Tibial nerve (tissue), 4 donors: ENCODE measurements at regions not wholly inside any gene's neighbourhood (a gene's known extent, or its start where the extent isn't known, plus 50 kb on each side); places are given as distances from the start of the nearest gene placed in this dataset.

Experiments used
- DNase-seq, 2 donors: peaks; one replicate each; pipeline ENCODE4 v3.0.0-alpha.2; 2019; ENCODE audit warnings: low spot score in 2 of 2
- H3K27ac ChIP-seq, 4 donors: fragments of 200-600 bp; sonication (generic) in 3 of 4; one replicate each; pipeline ENCODE4 v1.5.1; 2017 to 2019; ENCODE audit warnings: mild to moderate bottlenecking in 1 of 4
- H3K27me3 ChIP-seq, 2 donors: fragments of 200-600 bp; sonication (generic) in 1 of 2; one replicate each; pipeline versions ENCODE4 v1.5.1 to v1.6.0; 2017 to 2019
- H3K36me3 ChIP-seq, 3 donors: fragments of 200-600 bp; sonication (generic); one replicate each; pipeline ENCODE4 v1.5.1; 2018 to 2019
- H3K4me1 ChIP-seq, 4 donors: fragments of 200-600 bp; sonication (generic) in 3 of 4; one replicate each; pipeline ENCODE4 v1.5.1; 2017 to 2019
- H3K4me3 ChIP-seq, 4 donors: fragments of 200-600 bp; sonication (generic) in 3 of 4; one replicate each; pipeline ENCODE4 v1.5.1; 2017 to 2019; ENCODE audit warnings: mild to moderate bottlenecking in 1 of 4, moderate library complexity in 1 of 4
- H3K9me3 ChIP-seq, 4 donors: fragments of 200-600 bp; sonication (generic) in 3 of 4; one replicate each; pipeline ENCODE4 v1.5.1; 2017 to 2019
- EP300 ChIP-seq, 2 donors: sonication (generic); formaldehyde crosslinking; IDR thresholded peaks; one replicate each; pipeline ENCODE4 v1.6.1; 2017; ENCODE audit warnings: antibody characterized with exemption in 2 of 2, mild to moderate bottlenecking in 1 of 2
- POLR2A ChIP-seq, 2 donors: fragments of 450-650 bp; IDR thresholded peaks; one replicate each; pipeline ENCODE4 v1.6.1; 2017; ENCODE audit warnings: antibody characterized with exemption in 2 of 2, mild to moderate bottlenecking in 2 of 2, moderate library complexity in 2 of 2
- WGBS, 2 donors: methylation state at CpG; one replicate each; pipeline ENCODE4 v1.1.5; 2018; 5-methylcytosine and 5-hydroxymethylcytosine counted together
- TF ChIP-seq, protein P1 (sequence below), 5 experiments: fragments of 200-600 bp in 3 of 5; fragments of 450-650 bp in 2 of 5; sonication (generic) in 3 of 5; IDR thresholded peaks; one replicate each; pipeline ENCODE4 v1.5.1; 2016 to 2019; ENCODE audit warnings: antibody characterized with exemption in 5 of 5, mild to moderate bottlenecking in 3 of 5, moderate library complexity in 2 of 5

- H3K36me3 ChIP-seq, result no peaks in the 10 kb centered on the region
- 96 to 97% methylated on average over 7 of the region's 7 CpGs for WGBS, 2 donors
- H3K4me1 ChIP-seq, result no peaks in the 10 kb centered on the region
- H3K27ac ChIP-seq, result no peak overlapping the region
- no peak for TF ChIP-seq POLR2A (IDR thresholded peaks at IDR 0.05)
- no peak for TF ChIP-seq EP300 (IDR thresholded peaks at IDR 0.05)
- TF ChIP-seq, protein P1, sequence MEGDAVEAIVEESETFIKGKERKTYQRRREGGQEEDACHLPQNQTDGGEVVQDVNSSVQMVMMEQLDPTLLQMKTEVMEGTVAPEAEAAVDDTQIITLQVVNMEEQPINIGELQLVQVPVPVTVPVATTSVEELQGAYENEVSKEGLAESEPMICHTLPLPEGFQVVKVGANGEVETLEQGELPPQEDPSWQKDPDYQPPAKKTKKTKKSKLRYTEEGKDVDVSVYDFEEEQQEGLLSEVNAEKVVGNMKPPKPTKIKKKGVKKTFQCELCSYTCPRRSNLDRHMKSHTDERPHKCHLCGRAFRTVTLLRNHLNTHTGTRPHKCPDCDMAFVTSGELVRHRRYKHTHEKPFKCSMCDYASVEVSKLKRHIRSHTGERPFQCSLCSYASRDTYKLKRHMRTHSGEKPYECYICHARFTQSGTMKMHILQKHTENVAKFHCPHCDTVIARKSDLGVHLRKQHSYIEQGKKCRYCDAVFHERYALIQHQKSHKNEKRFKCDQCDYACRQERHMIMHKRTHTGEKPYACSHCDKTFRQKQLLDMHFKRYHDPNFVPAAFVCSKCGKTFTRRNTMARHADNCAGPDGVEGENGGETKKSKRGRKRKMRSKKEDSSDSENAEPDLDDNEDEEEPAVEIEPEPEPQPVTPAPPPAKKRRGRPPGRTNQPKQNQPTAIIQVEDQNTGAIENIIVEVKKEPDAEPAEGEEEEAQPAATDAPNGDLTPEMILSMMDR (IDR thresholded peaks at IDR 0.05), result no peak
- H3K27me3 ChIP-seq, result no peaks in the 10 kb centered on the region
- no peaks in the 10 kb centered on the region for H3K9me3 ChIP-seq
- no peak overlapping the region for H3K4me3 ChIP-seq
- no peak for DNase-seq
Observed at GRCh38 chr2:15829091-15829801, 111.1 kb upstream of the MYCN start.

DNA sequence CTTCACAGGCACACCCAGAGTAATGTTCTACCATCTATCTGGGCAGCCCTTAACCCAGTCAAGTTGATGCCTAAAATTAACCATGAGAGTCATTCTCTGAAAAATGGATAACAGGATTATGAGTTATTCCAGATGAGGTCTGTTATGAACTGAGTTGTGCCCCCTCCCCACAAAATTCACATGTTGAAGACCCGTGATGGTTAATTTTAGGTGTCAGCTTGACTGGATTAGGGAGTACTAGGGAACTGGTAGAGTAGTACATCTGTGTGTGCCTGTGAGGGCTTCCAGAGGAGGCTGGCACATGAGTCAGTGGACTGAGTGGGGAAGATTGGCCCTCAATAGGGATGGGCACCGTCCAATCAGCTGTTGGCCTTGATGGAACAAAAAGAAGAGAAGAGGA lies 110.4 kb upstream of the MYCN start:
- WGBS, 2 donors, result 100% methylated on average over 2 of the region's 2 CpGs
- no peak for DNase-seq
- Histone ChIP-seq H3K4me1 (no peaks in the 10 kb centered on the region), H3K27me3 (no peaks in the 10 kb centered on the region), H3K27ac (no peak overlapping the region), H3K4me3 (no peak overlapping the region), H3K9me3 (no peaks in the 10 kb centered on the region), H3K36me3 (no peaks in the 10 kb centered on the region)
- no peak for TF ChIP-seq POLR2A (IDR thresholded peaks at IDR 0.05)
- TF ChIP-seq, protein P1 (IDR thresholded peaks at IDR 0.05), result no peak
- no peak for TF ChIP-seq EP300 (IDR thresholded peaks at IDR 0.05)

GRCh38 chr2:15830937-15831549 lies 109.3 kb upstream of the MYCN start:
- TF ChIP-seq EP300 (IDR thresholded peaks at IDR 0.05) (no peak), POLR2A (IDR thresholded peaks at IDR 0.05) (no peak)
- TF ChIP-seq, protein P1 (IDR thresholded peaks at IDR 0.05), result no peak
- Histone ChIP-seq H3K27me3 (no peaks in the 10 kb centered on the region), H3K36me3 (no peaks in the 10 kb centered on the region), H3K9me3 (peaks cover 0 to 2% (median 0%) of the 10 kb centered on the region in 4 donors), H3K27ac (no peak overlapping the region), H3K4me3 (no peak overlapping the region), H3K4me1 (no peaks in the 10 kb centered on the region)
- WGBS, 2 donors, result 75 to 92% methylated on average over 1 of the region's 1 CpG
- no peak for DNase-seq

DNA sequence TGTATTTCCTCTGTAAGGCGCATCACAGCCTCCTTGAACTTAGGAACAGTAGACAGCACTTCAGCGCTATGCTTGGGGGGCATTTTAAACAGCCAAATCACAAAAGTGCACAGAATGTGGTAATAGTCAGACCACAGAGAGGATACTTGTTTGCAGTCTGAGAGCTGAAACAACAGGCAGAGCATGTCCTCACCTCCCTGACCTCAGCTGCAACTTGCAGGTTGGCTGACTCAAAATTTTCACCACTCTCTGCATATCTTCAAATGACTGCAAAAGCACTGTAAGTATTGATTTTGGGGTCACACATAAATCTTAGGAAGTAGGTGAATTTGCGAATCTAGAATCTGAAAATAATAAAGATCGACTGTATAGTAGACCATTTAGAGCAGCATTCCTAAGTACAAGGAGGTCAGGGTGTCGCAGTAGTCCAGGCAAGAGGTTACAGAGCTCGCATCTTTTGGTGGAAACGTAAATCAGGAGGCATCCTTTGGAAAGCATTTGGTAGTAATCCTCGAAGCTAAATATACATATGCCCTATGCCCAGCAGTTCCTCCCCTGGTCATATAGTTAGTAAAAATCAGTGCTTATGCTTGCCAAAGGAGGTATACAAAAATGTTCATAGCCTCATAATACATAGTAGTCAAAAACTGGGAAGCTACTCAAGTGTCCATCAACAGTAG lies 108.2 kb upstream of the MYCN start:
- no peak for DNase-seq
- no peak overlapping the region for H3K27ac ChIP-seq
- H3K4me3 ChIP-seq, result no peak overlapping the region
- H3K9me3 ChIP-seq, result peaks cover 0 to 12% (median 0%) of the 10 kb centered on the region in 4 donors
- no peaks in the 10 kb centered on the region for H3K36me3 ChIP-seq
- no peaks in the 10 kb centered on the region for H3K4me1 ChIP-seq
- TF ChIP-seq POLR2A (IDR thresholded peaks at IDR 0.05), result no peak
- TF ChIP-seq EP300 (IDR thresholded peaks at IDR 0.05), result no peak
- TF ChIP-seq, protein P1 (IDR thresholded peaks at IDR 0.05), result no peak
- no peaks in the 10 kb centered on the region for H3K27me3 ChIP-seq
- 79 to 83% methylated on average over 8 of the region's 8 CpGs for WGBS, 2 donors
